ENCODE measurements at regions not wholly inside any gene's neighbourhood (a gene's known extent, or its start where the extent isn't known, plus 50 kb on each side); places are given as distances from the start of the nearest gene placed in this dataset.

- TF ChIP-seq CTCF (IDR thresholded peaks at IDR 0.05) = no peak
- POLR2A ChIA-PET = no interaction called here
- H3K27ac Mint-ChIP-seq = no peak overlapping the region
Observed at GRCh38 chr13:80217614-80218456, 123.1 kb downstream of the SPRY2 start.

GRCh38 chr13:80215368-80215767 lies 125.6 kb downstream of the SPRY2 start:
- POLR2A ChIA-PET = no interaction called here
- CTCF ChIA-PET = no interaction called here
- H3K9me3 Mint-ChIP-seq = no peaks in the 10 kb centered on the region
- H3K27me3 Mint-ChIP-seq = no peaks in the 10 kb centered on the region
- ATAC-seq (ENCODE audit: low read depth) (no peak), DNase-seq (no peak)
- H3K36me3 Mint-ChIP-seq (ENCODE audit: low read depth) = no peaks in the 10 kb centered on the region
- intact Hi-C loops (cut with micrococcal nuclease) = no loop called here
- H3K4me1 Mint-ChIP-seq = no peaks in the 10 kb centered on the region
- H3K27ac Mint-ChIP-seq = no peak overlapping the region
- no peak overlapping the region for H3K4me3 Mint-ChIP-seq
- no peak for TF ChIP-seq CTCF (IDR thresholded peaks at IDR 0.05)

More at GRCh38 chr13:80217614-80218456, 123.1 kb downstream of the SPRY2 start:
- Mint-ChIP-seq H3K9me3 (no peaks in the 10 kb centered on the region), H3K4me3 (no peak overlapping the region), H3K4me1 (no peaks in the 10 kb centered on the region), H3K36me3 (ENCODE audit: low read depth) (no peaks in the 10 kb centered on the region), H3K27me3 (no peaks in the 10 kb centered on the region)
- ATAC-seq (ENCODE audit: low read depth) = no peak
- no peak for DNase-seq
- CTCF ChIA-PET = no interaction called here
- intact Hi-C loops (cut with micrococcal nuclease) = no loop called here

- no peaks in the 10 kb centered on the region for H3K36me3 Mint-ChIP-seq (ENCODE audit: low read depth)
- intact Hi-C loops (cut with micrococcal nuclease) = no loop called here
- ATAC-seq (ENCODE audit: low read depth) = no peak
- ChIA-PET POLR2A (no interaction called here), CTCF (no interaction called here)
- no peak for TF ChIP-seq CTCF (IDR thresholded peaks at IDR 0.05)
- no peak overlapping the region for H3K27ac Mint-ChIP-seq
- H3K4me3 Mint-ChIP-seq = no peak overlapping the region
- DNase-seq = no peak
- H3K4me1 Mint-ChIP-seq = no peaks in the 10 kb centered on the region
- no peaks in the 10 kb centered on the region for H3K27me3 Mint-ChIP-seq
- no peaks in the 10 kb centered on the region for H3K9me3 Mint-ChIP-seq
Observed at GRCh38 chr13:80214521-80214991, 126.4 kb downstream of the SPRY2 start.

- CTCF ChIA-PET = no interaction called here
- no peaks in the 10 kb centered on the region for H3K4me1 Mint-ChIP-seq
- no peak for DNase-seq
Observed at GRCh38 chr13:80214050-80214449, 126.9 kb downstream of the SPRY2 start.

GRCh38 chr13:80213201-80213600 lies 127.7 kb downstream of the SPRY2 start:
- Mint-ChIP-seq H3K9me3 (no peaks in the 10 kb centered on the region), H3K36me3 (ENCODE audit: low read depth) (no peaks in the 10 kb centered on the region), H3K4me3 (no peak overlapping the region), H3K27ac (no peak overlapping the region), H3K4me1 (no peaks in the 10 kb centered on the region), H3K27me3 (no peaks in the 10 kb centered on the region)
- no peak for ATAC-seq (ENCODE audit: low read depth)
- TF ChIP-seq CTCF (IDR thresholded peaks at IDR 0.05) = no peak
- ChIA-PET CTCF (no interaction called here), POLR2A (no interaction called here)
- DNase-seq = no peak
- intact Hi-C loops (cut with micrococcal nuclease) = no loop called here

More at GRCh38 chr13:80214050-80214449, 126.9 kb downstream of the SPRY2 start:
- H3K9me3 Mint-ChIP-seq = no peaks in the 10 kb centered on the region
- ATAC-seq (ENCODE audit: low read depth) = no peak
- H3K36me3 Mint-ChIP-seq (ENCODE audit: low read depth) = no peaks in the 10 kb centered on the region
- no peak for TF ChIP-seq CTCF (IDR thresholded peaks at IDR 0.05)
- POLR2A ChIA-PET = no interaction called here
- H3K27me3 Mint-ChIP-seq = no peaks in the 10 kb centered on the region
- no peak overlapping the region for H3K4me3 Mint-ChIP-seq
- no peak overlapping the region for H3K27ac Mint-ChIP-seq
- intact Hi-C loops (cut with micrococcal nuclease) = no loop called here
